Retinal pigment epithelial cell (primary cell): ENCODE measurements at regions not wholly inside any gene's neighbourhood (a gene's known extent, or its start where the extent isn't known, plus 50 kb on each side); places are given as distances from the start of the nearest gene placed in this dataset.

Source experiments
- DNase-seq: peaks from one replicate; pipeline ENCODE4 v3.0.0-alpha.2; 2010; ENCODE audit warnings: low read depth
- H3K4me3 ChIP-seq: 2 replicates; pipeline ENCODE4 v1.5.1; 2011; ENCODE audit warnings: mild to moderate bottlenecking, low read length, control low read depth, moderate library complexity
- TF ChIP-seq, protein P1 (sequence below): conservative IDR thresholded peaks from 2 replicates; pipeline ENCODE4 v1.5.1; 2011; ENCODE audit warnings: low read depth, low read length, control low read depth, inconsistent platforms

DNA sequence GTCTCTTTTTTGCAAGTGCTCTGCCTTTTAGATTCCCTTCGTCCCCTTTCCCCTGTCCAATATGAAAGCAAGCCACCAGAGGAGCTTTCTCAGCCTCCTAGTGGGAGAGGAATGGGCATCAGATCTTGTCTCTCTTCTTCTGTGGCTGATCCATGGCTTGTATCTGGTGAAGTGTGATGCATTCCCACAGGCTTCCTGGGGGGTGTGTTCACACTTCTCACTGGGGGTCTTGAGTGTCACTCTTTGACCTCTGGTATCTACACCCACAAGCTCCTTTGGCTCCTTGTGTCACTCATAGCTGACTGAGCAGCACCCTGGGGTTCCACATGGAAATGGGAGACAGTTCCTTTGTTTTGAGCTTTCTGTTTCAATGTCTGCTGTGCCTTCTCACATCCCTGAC lies 411.5 kb downstream of the GADD45G start:
- TF ChIP-seq, protein P1, sequence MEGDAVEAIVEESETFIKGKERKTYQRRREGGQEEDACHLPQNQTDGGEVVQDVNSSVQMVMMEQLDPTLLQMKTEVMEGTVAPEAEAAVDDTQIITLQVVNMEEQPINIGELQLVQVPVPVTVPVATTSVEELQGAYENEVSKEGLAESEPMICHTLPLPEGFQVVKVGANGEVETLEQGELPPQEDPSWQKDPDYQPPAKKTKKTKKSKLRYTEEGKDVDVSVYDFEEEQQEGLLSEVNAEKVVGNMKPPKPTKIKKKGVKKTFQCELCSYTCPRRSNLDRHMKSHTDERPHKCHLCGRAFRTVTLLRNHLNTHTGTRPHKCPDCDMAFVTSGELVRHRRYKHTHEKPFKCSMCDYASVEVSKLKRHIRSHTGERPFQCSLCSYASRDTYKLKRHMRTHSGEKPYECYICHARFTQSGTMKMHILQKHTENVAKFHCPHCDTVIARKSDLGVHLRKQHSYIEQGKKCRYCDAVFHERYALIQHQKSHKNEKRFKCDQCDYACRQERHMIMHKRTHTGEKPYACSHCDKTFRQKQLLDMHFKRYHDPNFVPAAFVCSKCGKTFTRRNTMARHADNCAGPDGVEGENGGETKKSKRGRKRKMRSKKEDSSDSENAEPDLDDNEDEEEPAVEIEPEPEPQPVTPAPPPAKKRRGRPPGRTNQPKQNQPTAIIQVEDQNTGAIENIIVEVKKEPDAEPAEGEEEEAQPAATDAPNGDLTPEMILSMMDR, result no peak
- no peak for DNase-seq
- H3K4me3 ChIP-seq, result no peak overlapping the region

- H3K4me3 ChIP-seq, result no peak overlapping the region
- DNase-seq, result no peak
- TF ChIP-seq, protein P1, result no peak
These were observed 412.9 kb downstream of the GADD45G start for GRCh38 chr9:90017679-90018078.

DNA sequence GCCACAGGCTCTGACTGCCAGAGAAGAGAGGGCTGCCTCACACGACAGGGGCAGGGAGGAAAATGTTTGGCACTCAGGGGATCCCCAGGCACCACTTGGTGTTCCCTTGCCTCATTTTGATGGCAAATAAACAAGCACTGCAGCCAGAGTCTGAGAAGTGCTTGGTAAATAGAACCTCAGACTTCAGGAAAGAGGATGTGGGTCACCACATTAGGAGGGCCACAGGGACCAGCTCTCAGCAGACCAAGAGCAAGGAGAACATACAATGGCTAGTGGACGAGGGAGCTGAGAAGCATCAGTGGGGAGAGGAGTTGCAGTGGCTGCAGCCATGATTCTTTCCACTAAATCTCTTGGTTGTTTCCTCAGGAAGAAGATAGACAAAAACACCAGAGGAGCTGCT lies 413.9 kb downstream of the GADD45G start:
- no peak for DNase-seq
- TF ChIP-seq, protein P1, result no peak
- H3K4me3 ChIP-seq, result no peak overlapping the region

GRCh38 chr9:90019626-90020025 lies 414.8 kb downstream of the GADD45G start:
- no peak overlapping the region for H3K4me3 ChIP-seq
- TF ChIP-seq, protein P1, result no peak
- DNase-seq, result no peak

GRCh38 chr9:90020276-90020871 lies 415.6 kb downstream of the GADD45G start:
- DNase-seq, result no peak
- TF ChIP-seq, protein P1, result no peak
- no peak overlapping the region for H3K4me3 ChIP-seq

DNA sequence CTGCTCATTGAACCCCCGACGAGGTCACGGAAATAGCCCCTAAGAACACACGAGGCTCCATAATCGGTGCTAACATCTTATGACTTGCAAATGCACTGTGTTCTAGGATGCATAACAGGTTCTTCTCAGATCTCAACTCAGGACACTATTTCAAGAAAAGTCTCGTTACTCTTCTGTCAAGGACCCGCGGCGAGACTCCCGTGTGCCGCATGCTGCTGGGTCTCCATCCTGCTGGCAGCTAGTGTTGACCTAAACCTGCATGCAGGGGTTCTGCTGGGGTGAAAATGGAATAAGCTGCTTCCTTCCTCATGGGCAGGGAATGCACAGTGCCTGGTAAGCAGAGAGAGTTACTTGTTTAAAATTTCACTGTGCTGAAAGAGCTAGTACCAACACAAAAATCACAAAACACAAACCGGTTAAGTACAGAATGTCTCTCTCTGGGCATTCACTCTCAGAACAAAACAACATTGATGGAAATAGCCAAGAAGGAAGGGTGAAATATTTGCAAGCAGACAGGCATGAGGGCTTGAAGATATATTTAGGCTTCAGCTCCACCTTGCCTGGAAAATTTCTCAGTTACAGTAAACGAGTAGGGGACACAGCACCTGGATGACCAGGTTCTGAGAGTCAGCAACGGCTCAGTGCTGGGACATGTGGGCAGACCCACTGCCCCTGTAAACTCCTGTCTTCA lies 416.5 kb downstream of the GADD45G start:
- no peak for DNase-seq
- H3K4me3 ChIP-seq, result no peak overlapping the region
- TF ChIP-seq, protein P1, result no peak

DNA sequence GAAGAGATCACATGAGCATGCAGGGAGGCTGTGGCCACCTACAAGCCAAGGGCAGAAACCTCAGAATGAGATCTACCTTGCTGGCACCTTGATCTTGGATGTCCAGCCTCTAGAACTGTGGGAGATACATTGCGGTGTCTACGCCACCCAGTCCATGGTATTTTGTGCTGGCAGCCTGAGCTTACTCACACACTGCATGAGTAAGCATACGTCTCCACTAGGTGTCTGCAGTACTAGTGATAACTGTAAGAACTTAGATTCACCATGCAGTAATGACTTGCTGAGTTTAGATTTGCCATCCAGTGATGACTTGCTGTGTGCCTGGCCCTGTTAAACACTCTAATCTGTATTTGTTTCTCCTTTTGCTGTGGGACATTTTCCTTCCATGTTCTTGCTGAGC lies 417.7 kb downstream of the GADD45G start:
- no peak for DNase-seq
- TF ChIP-seq, protein P1, result no peak

More for the DNA sequence above, 417.7 kb downstream of the GADD45G start:
- no peak overlapping the region for H3K4me3 ChIP-seq
